K562 (cell line): ENCODE measurements at regions not wholly inside any gene's neighbourhood (a gene's known extent, or its start where the extent isn't known, plus 50 kb on each side); places are given as distances from the start of the nearest gene placed in this dataset.

Source experiments
- POLR2A ChIP-seq: fragments of 450-650 bp; conservative IDR thresholded peaks from 2 replicates; pipeline ENCODE4 v1.6.1; 2016
- SIX5 ChIP-seq, 2 experiments: IDR thresholded peaks; 2 replicates each; pipeline ENCODE4 v1.6.1; 2011; ENCODE audit warnings: low read length in 2 of 2, borderline replicate concordance in 1 of 2, low read depth in 1 of 2, mild to moderate bottlenecking in 1 of 2, moderate library complexity in 1 of 2; ENCODE audit not compliant: insufficient read depth in 1 of 2
- TAF1 ChIP-seq: IDR thresholded peaks from 2 replicates; pipeline ENCODE4 v1.6.1; 2011; ENCODE audit warnings: mild to moderate bottlenecking, low read length, moderate library complexity; ENCODE audit not compliant: insufficient read depth, control insufficient read depth, severe bottlenecking; ENCODE audit errors: extremely low read depth
- TEAD4 ChIP-seq, 2 experiments: sonication (generic) in 1 of 2; formaldehyde crosslinking in 1 of 2; IDR thresholded peaks; 2 replicates each; pipeline versions ENCODE4 v1.6.1 to v1.8.0; 2012 to 2022; ENCODE audit warnings: borderline replicate concordance in 1 of 2, inconsistent platforms in 1 of 2, low read length in 1 of 2, mild to moderate bottlenecking in 1 of 2, missing genetic modification reagents in 1 of 2
- TF ChIP-seq, protein P1 (sequence below): fragments of 450-650 bp; formaldehyde crosslinking; IDR thresholded peaks from 2 replicates; pipeline ENCODE4 v1.4.0; 2020; ENCODE audit warnings: mild to moderate bottlenecking
- TF ChIP-seq, protein P2 (sequence below), 3 experiments: IDR thresholded peaks in 2 of 3; conservative IDR thresholded peaks in 1 of 3; 2 replicates each; pipeline ENCODE4 v1.5.1; 2011 to 2012; ENCODE audit warnings: low read length in 3 of 3, mild to moderate bottlenecking in 3 of 3, control low read depth in 2 of 3, improper control_type of control experiment in 1 of 3, inconsistent platforms in 1 of 3, low read depth in 1 of 3, mixed read lengths in 1 of 3, moderate library complexity in 1 of 3; ENCODE audit not compliant: insufficient read depth in 2 of 3

DNA sequence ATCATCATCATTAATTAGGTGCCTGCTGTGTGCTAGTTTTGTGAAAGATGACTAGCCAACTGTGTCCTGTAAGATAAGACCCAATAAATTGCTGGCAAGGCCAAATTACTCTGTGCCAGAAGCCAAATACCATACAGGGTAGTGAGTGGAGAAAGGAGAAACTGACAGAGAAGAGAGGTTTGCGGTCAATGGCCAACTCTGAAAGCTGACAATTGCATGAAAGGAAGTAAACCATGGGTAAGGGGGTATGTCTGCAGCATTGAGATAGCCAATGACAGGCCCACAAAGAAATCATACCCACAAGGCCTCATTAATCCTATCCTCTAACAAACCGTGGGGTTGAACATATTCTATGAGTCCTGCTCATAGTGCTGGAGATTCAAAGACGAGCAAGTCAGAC lies 236.6 kb upstream of the CCDC196 start:
- TF ChIP-seq SIX5 (IDR thresholded peaks at IDR 0.05; ENCODE audit: borderline replicate concordance in 1 of 2, insufficient read depth in 1 of 2, low read depth in 1 of 2, low read length in 2 of 2) (no peak), TAF1 (no peak), POLR2A (no peak), TEAD4 (IDR thresholded peaks at IDR 0.05; ENCODE audit: low read length) (no peak), TEAD4 (CRISPR knock-in tag; IDR thresholded peaks at IDR 0.05; ENCODE audit: borderline replicate concordance) (no peak)
- TF ChIP-seq, protein P1, sequence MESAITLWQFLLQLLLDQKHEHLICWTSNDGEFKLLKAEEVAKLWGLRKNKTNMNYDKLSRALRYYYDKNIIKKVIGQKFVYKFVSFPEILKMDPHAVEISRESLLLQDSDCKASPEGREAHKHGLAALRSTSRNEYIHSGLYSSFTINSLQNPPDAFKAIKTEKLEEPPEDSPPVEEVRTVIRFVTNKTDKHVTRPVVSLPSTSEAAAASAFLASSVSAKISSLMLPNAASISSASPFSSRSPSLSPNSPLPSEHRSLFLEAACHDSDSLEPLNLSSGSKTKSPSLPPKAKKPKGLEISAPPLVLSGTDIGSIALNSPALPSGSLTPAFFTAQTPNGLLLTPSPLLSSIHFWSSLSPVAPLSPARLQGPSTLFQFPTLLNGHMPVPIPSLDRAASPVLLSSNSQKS = no peak
- TF ChIP-seq, protein P2, sequence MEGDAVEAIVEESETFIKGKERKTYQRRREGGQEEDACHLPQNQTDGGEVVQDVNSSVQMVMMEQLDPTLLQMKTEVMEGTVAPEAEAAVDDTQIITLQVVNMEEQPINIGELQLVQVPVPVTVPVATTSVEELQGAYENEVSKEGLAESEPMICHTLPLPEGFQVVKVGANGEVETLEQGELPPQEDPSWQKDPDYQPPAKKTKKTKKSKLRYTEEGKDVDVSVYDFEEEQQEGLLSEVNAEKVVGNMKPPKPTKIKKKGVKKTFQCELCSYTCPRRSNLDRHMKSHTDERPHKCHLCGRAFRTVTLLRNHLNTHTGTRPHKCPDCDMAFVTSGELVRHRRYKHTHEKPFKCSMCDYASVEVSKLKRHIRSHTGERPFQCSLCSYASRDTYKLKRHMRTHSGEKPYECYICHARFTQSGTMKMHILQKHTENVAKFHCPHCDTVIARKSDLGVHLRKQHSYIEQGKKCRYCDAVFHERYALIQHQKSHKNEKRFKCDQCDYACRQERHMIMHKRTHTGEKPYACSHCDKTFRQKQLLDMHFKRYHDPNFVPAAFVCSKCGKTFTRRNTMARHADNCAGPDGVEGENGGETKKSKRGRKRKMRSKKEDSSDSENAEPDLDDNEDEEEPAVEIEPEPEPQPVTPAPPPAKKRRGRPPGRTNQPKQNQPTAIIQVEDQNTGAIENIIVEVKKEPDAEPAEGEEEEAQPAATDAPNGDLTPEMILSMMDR (IDR thresholded peaks at IDR 0.05 in 2 of 3, conservative IDR thresholded peaks at IDR 0.05 in 1 of 3; ENCODE audit: insufficient read depth in 2 of 3, low read depth in 1 of 3, low read length in 3 of 3) = no peak
